IPS-20b (cell line): ENCODE measurements at regions not wholly inside any gene's neighbourhood (a gene's known extent, or its start where the extent isn't known, plus 50 kb on each side); places are given as distances from the start of the nearest gene placed in this dataset.

ENCODE experiments used
- H3K27ac ChIP-seq: one replicate; pipeline ENCODE4 v1.5.1; 2013; ENCODE audit warnings: low read length
- H3K27me3 ChIP-seq: 2 replicates; pipeline ENCODE4 v1.6.1; 2013; ENCODE audit warnings: mild to moderate bottlenecking, low read length, inconsistent platforms; ENCODE audit not compliant: insufficient read depth
- H3K36me3 ChIP-seq: 2 replicates; pipeline ENCODE4 v1.6.1; 2013; ENCODE audit warnings: low read depth, mild to moderate bottlenecking, inconsistent platforms, low read length, moderate library complexity; ENCODE audit not compliant: insufficient read depth
- H3K4me1 ChIP-seq: 2 replicates; pipeline ENCODE4 v1.6.1; 2013; ENCODE audit warnings: mild to moderate bottlenecking, control low read depth, inconsistent platforms, low read length, moderate library complexity; ENCODE audit not compliant: insufficient read depth
- H3K4me3 ChIP-seq: 2 replicates; pipeline ENCODE4 v1.5.1; 2013; ENCODE audit warnings: mild to moderate bottlenecking, low read length, inconsistent platforms
- H3K9ac ChIP-seq: 2 replicates; pipeline ENCODE4 v1.6.1; 2013; ENCODE audit warnings: low read depth, mild to moderate bottlenecking, inconsistent platforms, low read length, moderate library complexity
- H3K9me3 ChIP-seq: 2 replicates; pipeline ENCODE4 v1.6.1; 2013; ENCODE audit warnings: mild to moderate bottlenecking, low read depth, low read length, inconsistent platforms; ENCODE audit not compliant: insufficient read depth

DNA sequence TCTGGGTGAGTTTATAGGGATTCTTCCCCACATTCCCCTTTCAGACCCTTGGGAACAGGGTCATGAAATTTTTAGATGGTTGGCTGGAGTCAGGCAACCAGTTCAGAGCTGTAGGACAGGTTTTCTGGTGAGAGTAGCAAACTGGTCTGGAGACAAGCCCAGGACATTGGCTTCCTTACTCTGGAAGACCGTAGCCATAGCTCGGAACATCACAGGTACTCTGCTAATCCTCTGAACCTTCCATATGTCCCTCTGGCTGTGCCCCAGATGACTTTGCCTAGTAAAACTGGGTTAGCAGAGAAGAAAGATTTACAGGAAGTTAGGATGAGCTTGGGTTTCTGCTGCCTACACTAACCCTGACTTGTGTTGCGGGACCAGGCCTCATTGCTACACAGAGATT lies 104.5 kb upstream of the MKLN1 start:
- Histone ChIP-seq H3K4me3 (no peak overlapping the region), H3K4me1 (peaks cover 22% of the 10 kb centered on the region; the same call in 1 of the 2 replicates), H3K9me3 (no peaks in the 10 kb centered on the region), H3K9ac (no peak overlapping the region), H3K27ac (no peak overlapping the region), H3K36me3 (no peaks in the 10 kb centered on the region), H3K27me3 (no peaks in the 10 kb centered on the region)

DNA sequence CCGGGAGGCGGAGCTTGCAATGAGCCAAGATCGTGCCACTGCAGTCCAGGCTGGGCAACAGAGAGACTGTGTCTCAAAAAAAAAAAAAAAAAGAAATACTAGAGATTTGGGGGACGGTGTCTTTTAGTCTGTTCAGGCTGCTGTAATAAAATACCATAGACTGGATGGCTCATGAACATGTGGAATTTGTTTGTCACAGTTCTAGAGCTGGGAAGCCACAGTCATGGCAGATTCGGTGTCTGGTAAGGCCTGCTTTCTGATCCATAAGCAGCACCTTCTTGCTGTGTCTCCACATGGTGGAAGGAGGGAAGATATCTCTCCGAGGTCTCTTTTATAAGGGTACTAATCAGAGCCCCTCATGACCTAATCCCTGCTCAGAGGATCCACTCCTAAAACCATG lies 102.7 kb upstream of the MKLN1 start:
- no peak overlapping the region for H3K4me3 ChIP-seq
- H3K9me3 ChIP-seq: no peaks in the 10 kb centered on the region
- H3K36me3 ChIP-seq: no peaks in the 10 kb centered on the region
- peaks cover 4% of the 10 kb centered on the region; the same call in 1 of the 2 replicates for H3K4me1 ChIP-seq
- H3K27me3 ChIP-seq: no peaks in the 10 kb centered on the region
- no peak overlapping the region for H3K9ac ChIP-seq
- no peak overlapping the region for H3K27ac ChIP-seq

DNA sequence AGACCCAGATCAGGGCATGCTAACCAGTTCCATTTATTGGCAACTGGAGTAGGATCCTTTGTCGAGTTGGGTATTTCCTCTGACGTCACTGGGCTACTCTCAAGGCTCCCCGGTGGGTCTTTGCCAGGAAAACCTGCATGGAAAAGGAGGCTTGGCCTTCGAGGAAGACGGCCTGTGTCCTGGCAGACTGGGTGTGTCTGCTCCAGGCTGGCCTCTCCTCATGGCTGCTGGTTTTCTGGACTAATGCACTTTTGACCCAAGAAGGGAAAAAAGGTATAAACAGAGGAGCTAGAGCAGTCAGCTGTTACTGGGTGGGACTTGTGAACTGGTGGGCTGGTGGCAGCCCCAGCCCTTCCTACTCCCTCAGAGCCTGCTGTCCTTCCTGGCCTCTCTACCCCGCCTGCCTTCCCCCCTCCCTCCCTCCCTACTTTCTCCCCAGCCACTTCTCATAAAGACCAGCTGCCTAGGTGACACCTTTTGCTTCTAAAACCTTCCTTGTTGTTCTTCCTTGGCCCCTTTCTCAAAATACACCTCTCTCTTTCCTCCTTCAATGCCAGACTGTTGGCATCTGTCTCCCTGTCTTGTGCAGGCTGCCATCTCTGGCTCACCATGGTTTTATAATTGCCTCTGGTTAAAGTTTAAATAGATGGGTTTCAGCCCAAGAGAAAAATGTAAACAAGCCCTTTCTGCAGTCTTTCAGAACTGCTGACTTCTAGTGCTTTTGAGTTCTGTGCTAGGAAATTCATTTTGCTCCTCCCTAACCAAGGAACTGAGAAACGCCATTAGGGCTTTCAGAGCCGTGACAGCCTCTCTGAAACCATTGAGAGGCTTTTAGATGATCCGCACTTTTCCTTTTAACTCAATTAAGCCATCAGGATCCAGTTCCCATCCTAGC lies 101.8 kb upstream of the MKLN1 start:
- Histone ChIP-seq H3K4me3 (no peak overlapping the region), H3K9me3 (no peaks in the 10 kb centered on the region), H3K36me3 (no peaks in the 10 kb centered on the region), H3K9ac (no peak overlapping the region), H3K27ac (no peak overlapping the region), H3K27me3 (no peaks in the 10 kb centered on the region), H3K4me1 (no peaks in the 10 kb centered on the region)

DNA sequence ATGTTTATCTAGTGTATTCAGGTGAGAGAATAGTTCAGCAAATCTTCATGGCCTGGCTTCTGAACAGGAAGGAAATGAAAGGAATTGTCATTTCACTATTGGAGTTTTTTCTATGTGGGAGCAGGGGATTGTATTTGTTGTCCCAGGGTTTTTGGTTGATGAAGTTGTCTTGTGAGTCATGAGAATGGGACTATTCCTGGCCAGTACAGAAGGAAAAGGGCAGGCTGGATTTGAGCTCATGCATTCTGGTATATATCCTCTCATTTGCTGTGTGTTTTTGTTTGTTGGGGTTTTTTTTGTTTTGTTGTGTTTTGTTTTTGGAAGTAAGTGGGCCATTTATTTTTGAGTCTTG lies 101.2 kb upstream of the MKLN1 start:
- Histone ChIP-seq H3K4me3 (no peak overlapping the region), H3K27ac (no peak overlapping the region), H3K27me3 (no peaks in the 10 kb centered on the region), H3K9ac (no peak overlapping the region), H3K36me3 (no peaks in the 10 kb centered on the region), H3K9me3 (no peaks in the 10 kb centered on the region), H3K4me1 (0 out of 2 replicates have a peak, but pooled peaks cover 1% of the 10 kb centered on the region)

- Histone ChIP-seq H3K4me3 (no peak overlapping the region), H3K9ac (no peak overlapping the region), H3K9me3 (no peaks in the 10 kb centered on the region), H3K36me3 (no peaks in the 10 kb centered on the region), H3K27ac (no peak overlapping the region), H3K4me1 (peaks cover 17% of the 10 kb centered on the region), H3K27me3 (no peaks in the 10 kb centered on the region)
Observed at GRCh38 chr7:131231381-131232220, 96.1 kb upstream of the MKLN1 start.

DNA sequence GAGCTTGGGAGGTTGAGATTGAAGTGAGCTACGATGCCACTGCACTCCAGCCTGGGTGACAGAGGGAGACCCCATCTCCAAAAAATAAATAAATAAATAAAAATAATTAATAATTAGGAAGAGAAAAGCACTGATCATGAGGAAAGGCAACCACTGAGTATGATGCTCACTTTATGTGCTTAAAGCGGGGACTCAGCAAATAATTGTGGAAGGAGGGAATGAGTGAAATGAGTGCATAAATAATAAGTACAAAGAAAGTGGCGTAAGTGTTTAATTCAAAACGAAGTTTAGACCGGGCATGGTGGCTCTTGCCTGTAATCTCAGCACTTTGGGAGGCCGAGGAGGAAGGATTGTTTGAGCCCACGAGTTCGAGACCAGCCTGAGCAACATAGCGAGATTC lies 94.9 kb upstream of the MKLN1 start:
- H3K4me1 ChIP-seq: peaks cover 17% of the 10 kb centered on the region
- no peak overlapping the region for H3K27ac ChIP-seq
- no peaks in the 10 kb centered on the region for H3K27me3 ChIP-seq
- no peaks in the 10 kb centered on the region for H3K9me3 ChIP-seq
- H3K36me3 ChIP-seq: no peaks in the 10 kb centered on the region
- no peak overlapping the region for H3K4me3 ChIP-seq
- no peak overlapping the region for H3K9ac ChIP-seq

GRCh38 chr7:131233193-131233592 lies 94.5 kb upstream of the MKLN1 start:
- Histone ChIP-seq H3K27ac (no peak overlapping the region), H3K27me3 (no peaks in the 10 kb centered on the region), H3K9ac (no peak overlapping the region), H3K36me3 (no peaks in the 10 kb centered on the region), H3K9me3 (no peaks in the 10 kb centered on the region), H3K4me1 (peaks cover 17% of the 10 kb centered on the region), H3K4me3 (no peak overlapping the region)

GRCh38 chr7:131234719-131235488 lies 92.8 kb upstream of the MKLN1 start:
- Histone ChIP-seq H3K36me3 (no peaks in the 10 kb centered on the region), H3K27ac (no peak overlapping the region), H3K9ac (no peak overlapping the region), H3K4me3 (no peak overlapping the region), H3K4me1 (peaks cover 17% of the 10 kb centered on the region), H3K9me3 (no peaks in the 10 kb centered on the region), H3K27me3 (no peaks in the 10 kb centered on the region)

- Histone ChIP-seq H3K9me3 (no peaks in the 10 kb centered on the region), H3K4me3 (no peak overlapping the region), H3K36me3 (no peaks in the 10 kb centered on the region), H3K27me3 (no peaks in the 10 kb centered on the region), H3K27ac (no peak overlapping the region), H3K4me1 (peaks cover 17% of the 10 kb centered on the region), H3K9ac (no peak overlapping the region)
Observed at GRCh38 chr7:131235489-131236317, 92.0 kb upstream of the MKLN1 start.

DNA sequence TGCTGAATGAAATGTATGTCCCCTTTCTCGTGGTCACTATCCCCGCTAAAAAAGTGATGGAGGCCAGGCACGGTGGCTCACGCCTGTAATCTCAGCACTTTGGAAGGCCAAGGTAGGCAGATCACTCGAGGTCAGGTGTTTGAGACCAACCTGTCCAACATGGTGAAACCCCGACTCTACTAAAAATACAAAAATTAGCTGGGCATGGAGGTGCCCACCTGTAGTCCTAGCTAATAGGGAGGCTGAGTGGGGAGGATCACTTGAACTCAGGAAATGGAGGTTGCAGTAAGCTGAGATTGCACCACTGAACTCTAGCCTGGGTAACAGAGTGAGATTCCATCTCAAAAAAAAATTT lies 91.4 kb upstream of the MKLN1 start:
- Histone ChIP-seq H3K27me3 (no peaks in the 10 kb centered on the region), H3K9ac (no peak overlapping the region), H3K4me3 (no peak overlapping the region), H3K36me3 (no peaks in the 10 kb centered on the region), H3K9me3 (no peaks in the 10 kb centered on the region), H3K4me1 (peaks cover 17% of the 10 kb centered on the region), H3K27ac (no peak overlapping the region)

GRCh38 chr7:131238347-131238931 lies 89.2 kb upstream of the MKLN1 start:
- no peak overlapping the region for H3K27ac ChIP-seq
- no peaks in the 10 kb centered on the region for H3K9me3 ChIP-seq
- H3K36me3 ChIP-seq: no peaks in the 10 kb centered on the region
- H3K9ac ChIP-seq: no peak overlapping the region
- H3K27me3 ChIP-seq: no peaks in the 10 kb centered on the region
- H3K4me3 ChIP-seq: no peak overlapping the region
- peaks cover 13% of the 10 kb centered on the region for H3K4me1 ChIP-seq
